ENCODE measurements at regions not wholly inside any gene's neighbourhood (a gene's known extent, or its start where the extent isn't known, plus 50 kb on each side); places are given as distances from the start of the nearest gene placed in this dataset.

DNA sequence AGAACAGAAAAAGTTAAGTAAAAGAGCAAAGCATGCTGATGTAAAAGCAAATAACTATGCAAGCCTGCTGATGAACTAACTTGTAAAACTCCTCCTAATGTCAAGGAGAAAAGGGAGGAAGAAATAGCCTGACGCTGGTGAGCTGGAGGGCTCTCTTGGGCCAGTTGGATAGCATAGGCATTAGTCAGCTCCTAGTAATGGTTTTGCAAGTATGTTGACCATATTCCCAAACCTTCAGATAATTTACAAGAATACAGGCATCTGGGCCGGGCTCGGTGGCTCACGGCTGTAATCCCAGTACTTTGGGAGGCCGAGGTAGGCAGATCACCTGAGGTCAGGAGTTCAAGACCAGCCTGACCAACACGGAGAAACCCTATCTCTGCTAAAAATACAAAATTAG is 871.4 kb downstream of the C12orf50 start:
- no peak for DNase-seq (ENCODE audit: low spot score)

DNA sequence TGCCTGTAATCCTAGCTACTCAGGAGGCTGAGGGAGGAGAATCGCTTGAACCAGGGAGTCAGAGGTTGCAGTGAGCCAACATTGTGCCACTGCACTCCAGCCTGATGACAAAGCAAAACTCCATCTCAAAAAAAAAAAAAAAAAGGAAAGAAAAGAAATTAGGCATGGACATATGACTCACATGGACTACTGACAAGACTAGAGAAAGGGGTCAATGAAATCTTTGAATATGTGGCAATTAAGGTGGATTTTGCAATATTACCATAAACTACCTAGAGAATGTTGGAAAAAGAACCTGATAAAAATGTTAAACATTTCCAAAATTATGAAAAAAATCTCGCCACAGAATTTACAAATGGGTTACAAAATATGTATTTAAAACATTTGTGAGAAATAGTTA is 873.6 kb downstream of the C12orf50 start:
- DNase-seq (ENCODE audit: low spot score): no peak

DNA sequence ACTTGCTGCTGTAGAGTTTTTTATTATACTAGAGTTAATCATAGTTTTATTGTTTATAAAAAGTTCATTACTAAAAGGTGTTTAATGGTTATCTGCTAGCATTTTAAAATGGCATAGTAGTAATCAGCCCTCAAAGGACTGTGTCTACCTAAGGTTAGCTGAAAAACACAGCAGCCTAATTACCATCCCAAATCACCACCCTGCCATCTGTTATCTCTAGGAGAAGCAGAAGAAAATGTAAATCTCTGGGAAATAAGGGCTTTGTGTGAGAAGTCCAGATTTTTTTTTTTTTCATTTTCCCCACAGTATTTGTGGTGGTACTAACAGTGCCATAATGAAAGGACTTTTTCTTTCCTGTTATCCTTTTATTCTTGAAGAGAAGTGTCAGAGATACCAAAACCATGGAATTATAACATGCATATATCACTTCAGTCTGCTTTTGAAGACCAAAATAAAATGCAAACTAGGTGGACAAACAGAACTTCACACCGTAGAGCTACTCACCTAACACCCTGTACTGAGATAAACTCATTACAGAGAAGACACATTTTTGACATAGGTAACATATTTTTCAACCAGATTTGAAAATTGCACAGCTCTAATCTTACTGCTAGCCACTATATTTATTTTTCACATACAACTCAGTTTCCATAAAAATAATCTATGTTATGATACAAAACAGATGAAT is 876.2 kb downstream of the C12orf50 start:
- DNase-seq (ENCODE audit: low spot score): no peak

DNA sequence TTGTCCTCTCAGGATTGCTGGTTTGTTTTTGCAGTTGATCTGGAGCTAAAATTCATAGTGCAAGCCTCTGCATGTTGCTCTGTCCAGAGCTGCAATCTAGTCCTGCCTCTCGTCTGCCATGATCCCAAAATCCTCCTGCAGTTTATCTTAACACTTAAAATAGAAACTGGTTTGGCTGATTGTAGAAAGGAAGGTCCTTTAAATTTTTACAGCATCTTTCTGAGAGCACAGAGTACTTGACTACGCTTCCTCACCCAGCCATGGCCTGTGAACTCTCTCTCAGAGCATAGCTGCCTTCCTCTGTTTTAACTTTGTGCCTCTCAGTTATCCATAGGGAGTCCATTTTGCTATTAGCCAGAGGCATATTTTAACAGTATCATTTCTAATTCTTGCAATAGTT is 877.1 kb downstream of the C12orf50 start:
- DNase-seq (ENCODE audit: low spot score): no peak

DNA sequence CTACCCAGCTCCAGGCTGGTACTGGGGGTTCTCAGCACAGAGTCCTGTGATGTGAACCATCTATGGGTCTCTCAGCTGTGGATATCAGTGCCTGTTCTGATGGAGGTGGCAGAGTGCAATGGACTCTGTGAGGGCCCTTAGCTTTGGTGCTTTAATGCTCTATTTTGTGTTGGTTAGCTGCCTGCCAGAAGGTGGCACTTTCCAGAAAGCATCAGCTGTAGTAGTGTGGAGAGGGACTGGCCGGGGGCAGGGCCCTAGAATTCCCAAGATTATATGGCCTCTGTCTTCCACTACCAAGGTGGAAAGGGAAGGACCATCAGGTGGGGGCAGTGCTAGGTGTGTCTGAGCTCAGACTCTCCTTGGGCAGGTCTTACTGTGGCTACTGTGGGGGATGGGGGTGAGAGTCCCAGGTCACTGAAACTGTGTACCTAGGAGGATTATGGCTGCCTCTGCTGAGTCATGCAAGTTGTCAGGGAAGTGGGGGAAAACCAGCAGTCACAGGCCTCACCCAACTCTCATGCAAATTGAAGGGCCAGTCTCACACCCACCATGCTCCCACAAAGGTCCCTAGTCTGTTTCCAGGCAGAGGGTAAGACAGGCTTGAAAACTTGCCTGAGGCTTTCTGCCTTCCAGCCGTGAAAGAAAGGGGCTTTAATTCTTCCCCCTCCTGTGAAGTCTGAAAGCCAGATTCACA is 878.1 kb downstream of the C12orf50 start:
- DNase-seq (ENCODE audit: low spot score): no peak

DNA sequence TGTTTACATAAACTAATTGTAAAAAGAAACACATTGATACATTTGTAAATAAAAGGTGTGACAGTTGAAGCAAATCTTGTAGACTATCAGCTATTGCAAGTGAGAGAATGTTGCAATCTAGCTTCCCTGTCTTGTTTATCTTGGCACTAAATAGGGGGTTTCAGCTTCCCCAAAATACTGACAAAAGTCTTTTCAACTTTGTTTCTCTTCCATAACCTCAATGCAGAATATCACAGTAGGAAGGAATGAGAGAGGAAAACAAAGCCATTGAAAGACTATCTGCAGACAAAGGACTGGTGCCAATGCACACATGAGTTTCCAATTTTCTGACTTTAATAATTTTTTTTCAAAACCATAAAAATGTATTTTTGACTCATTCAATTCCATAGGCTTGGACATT is 886.2 kb upstream of the MGAT4C start:
- DNase-seq (ENCODE audit: low spot score): no peak

DNA sequence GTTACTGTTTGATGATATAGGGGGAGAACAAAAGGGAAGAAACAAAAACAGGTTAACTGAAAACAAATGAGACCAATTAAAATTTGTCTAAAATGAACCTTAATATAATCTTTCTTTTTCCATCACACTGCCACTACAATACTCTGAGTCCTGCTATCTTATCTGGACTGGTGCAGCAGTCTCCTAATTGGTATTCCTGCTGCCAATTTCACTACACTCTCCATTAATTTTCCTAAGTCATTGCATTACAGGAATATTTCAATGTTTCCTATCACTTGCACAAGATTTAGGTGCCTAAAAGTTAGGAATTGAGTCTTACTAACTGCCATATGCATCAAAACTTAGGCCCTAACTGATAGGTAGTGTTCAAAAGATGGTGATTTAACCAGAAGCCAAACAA is 884.9 kb upstream of the MGAT4C start:
- DNase-seq (ENCODE audit: low spot score): no peak

DNA sequence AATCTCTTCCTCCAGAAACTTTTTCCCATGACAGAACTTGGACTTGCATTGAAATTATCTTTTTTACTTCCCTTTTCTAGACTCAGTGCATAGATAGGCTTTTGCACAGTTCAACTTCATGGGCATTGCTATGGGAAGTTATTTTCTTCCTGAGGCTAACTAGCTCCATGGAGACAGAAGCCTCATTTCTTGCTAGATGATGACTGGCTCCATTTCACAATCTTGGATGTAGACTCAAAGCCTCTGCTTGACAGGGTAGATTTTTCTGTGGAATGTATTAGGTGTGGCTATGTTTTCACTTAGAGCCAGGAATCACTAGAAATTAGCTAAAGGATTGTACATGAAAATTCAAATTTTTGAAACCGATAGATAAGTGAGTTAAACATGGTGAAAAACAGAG is 884.1 kb upstream of the MGAT4C start:
- no peak for DNase-seq (ENCODE audit: low spot score)

DNA sequence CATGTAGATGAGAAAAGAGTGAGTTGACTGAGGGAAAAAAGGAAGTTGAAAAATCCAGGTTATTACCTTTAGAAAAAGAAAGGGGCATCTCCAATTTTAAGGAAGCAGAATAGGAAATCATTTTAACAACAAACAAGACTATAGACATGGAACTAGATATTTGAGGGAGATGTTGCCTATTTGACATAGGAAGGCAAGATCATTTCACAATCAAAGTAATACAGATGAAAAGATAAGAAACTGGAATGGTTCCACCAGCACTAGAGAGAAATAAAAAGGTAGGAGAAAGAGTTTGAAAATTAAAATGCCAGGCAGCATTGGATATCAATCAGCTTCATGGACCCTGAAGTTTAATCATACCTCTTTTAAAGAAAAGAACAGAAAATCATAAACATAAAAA is 881.0 kb upstream of the MGAT4C start:
- DNase-seq (ENCODE audit: low spot score): no peak

DNA sequence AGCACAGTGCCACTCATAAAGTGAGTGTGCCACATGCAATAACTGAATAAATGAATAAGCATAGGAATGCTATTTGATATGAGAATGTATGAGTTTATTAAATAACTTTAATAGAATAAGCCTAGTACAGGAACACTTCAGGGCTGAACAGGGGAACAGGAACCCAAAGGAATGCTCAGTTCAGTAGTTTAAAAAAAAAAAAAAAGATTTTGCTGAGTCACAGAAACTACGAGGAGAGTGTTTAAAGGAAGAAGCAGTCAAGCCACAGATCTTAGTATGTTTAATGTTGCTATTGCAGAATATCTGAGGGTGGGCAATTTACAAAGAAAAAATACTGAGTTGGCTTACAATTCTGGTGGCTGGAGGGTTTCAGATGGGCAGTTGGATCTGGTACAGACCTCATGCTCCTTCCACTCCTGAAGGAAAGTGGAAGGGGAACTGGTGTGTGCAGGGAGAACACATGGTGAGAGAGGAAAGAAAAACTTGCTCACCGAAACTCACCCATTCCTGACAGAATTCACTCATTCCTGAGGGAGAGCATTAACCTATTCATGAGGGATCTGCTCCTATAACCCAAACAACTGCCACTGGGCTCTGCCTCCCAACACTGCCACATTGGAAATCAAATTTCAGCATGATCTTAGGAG is 880.3 kb upstream of the MGAT4C start:
- DNase-seq (ENCODE audit: low spot score): no peak

DNA sequence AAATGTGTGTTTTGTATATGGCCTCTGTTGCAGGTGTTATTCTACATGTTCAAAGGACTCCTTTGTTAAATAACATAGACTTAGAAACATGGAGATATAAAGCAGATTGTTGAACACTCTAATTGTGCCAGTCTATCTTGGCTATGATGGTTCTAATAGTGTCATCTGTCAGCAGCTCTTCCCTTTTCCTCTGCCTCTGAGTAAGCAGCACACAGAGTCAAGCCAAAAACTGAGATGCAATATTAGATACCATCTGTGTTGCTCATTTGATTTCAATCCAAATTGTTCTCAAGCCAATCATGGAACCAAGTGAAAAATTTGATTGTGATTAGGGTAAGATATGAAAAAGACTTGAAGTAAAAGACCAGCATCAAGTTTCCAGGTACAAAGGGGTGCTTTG is 871.1 kb upstream of the MGAT4C start:
- DNase-seq (ENCODE audit: low spot score): no peak

DNA sequence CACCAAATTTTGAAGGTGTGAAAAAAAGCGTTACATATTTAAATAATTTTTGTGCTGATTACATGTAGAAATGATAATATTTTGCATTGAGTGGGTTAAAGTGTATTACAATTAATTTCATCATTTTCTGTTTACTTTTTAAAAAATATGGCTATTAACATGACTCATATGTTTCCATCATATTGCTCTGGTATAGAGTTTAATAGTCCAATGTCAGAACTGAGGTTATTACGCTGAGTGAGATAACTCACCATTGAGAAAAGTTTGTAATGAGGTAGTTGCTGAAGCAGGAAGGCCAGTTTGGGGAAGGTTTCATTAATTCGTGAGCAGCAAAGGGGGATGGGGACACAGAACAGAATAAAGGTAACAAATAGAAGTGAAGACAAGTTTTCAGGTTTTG is 865.7 kb upstream of the MGAT4C start:
- no peak for DNase-seq (ENCODE audit: low spot score)

DNA sequence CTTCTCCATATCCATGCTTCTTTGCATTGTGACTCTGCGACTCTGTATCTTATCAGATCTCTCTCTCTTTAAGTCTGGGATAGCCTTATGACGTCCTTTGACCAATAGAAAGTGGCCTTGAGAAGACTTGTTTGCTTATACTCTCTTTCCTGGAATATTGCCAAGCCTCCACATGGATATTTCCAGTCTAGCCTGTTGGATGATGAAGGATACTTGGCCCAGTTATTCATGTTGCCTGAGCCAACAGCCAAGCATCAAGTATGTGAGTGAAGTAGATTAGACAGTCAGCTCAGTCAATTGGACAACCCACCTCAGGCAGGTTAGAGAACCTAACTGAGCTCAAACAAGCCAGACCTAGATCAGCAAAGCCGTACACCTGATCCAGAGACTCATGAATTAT is 864.2 kb upstream of the MGAT4C start:
- no peak for DNase-seq (ENCODE audit: low spot score)

DNA sequence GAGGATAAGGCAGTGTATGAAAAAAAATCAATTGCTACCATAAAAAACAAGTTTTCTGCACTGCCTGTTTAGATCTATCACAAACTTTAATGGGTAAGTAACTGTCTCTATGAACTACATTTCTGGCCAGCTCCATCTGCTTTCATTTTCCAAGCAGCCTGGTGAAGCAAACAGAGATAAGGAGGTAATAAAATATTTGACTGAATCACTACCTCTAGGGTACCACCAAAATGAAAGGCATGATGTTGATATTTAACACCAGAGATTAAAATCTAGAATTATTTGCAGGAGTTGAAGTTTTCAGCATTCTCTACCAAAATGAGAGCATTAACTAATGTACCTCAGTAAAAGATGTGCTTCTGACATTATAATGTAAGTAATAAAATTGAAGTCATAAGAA is 863.5 kb upstream of the MGAT4C start:
- no peak for DNase-seq (ENCODE audit: low spot score)

DNA sequence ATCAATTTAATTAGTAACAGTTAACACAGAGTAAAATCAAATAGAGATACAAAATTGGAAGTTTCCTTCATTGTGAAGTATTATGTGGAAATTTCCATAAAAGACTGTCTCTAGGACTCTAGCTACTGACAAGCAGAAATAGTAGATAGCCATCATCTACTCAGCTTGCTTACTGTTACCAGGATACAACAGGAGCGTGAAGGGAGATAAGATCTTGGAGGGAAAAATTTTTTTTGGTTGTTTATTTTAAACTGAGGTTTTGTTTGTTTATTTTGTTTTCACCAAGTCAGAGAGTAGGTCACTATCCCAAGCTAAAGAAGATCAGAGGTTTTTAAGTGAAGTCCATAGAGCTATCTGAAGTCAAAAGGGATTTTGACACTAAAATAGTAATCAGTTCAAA is 861.3 kb upstream of the MGAT4C start:
- no peak for DNase-seq (ENCODE audit: low spot score)

DNA sequence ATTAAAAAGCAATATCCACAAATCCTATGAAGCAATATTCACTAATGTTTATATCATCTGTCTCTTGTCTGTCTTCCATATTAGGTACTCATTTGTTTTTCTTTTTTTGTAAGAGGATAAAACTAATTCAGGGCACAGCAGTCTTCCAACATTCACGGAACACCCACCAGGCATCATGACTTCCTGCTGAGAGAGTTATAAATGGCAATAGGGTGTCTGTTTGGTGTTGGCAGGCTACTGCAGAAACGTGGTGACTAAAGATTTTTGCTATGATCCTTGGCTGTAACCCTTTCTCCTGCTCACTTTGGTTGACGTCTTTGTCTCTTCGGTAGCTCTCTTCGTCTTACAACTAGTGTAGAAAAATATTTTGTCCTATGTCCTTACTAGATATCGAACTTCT is 860.6 kb upstream of the MGAT4C start:
- DNase-seq (ENCODE audit: low spot score): no peak

DNA sequence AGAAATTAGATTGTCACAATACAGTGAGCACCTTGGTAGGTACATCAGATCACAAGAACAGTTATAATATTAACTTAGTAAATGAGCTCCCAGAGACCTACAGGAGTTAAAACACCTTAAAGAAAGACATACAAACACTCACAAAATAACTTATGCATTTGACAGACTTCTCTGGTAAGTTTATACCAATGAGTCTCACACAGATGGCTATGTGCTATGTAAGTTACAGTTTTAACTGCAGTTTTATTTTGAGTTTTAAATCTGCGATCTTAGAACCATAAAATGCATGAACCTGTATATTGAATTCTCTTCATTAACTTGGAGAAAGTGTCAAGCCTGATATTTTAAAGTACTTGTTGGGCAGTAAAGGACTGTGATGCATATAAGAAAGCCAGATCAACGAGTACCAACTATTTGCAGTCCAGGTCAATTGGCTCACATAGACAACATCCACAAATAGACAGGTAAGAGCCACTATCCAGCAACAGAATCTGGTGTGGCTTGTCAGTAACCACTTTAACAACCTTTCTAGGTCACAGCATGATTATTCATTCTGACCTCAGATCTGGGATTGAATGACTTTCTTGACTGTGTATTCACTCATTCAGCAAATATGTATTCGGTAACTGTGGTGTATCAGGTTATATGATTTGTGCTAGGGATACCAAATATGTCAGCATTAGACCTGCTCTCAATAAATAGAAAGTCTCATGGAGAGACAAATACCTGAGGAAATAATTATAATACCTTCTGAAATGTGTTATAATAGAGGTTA is 856.6 kb upstream of the MGAT4C start:
- DNase-seq (ENCODE audit: low spot score): no peak

DNA sequence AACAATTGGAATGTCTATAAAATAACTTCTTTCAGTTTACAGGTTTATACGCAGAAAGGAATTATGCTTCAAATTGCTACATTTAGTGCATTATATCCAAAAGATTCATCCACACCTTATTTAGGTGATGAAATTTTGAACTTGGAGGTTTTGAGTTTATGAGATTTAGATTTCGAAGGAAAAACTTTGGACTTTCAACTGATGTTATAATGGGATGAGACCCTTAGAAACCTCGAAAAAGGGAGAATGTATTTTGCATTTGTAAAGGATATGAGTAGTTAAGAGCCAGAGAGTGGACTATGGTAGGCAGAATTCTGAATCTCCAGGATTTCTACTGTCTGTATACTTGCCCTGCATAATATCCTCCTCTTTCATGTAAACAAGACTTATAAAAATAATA is 851.6 kb upstream of the MGAT4C start:
- no peak for DNase-seq (ENCODE audit: low spot score)

DNA sequence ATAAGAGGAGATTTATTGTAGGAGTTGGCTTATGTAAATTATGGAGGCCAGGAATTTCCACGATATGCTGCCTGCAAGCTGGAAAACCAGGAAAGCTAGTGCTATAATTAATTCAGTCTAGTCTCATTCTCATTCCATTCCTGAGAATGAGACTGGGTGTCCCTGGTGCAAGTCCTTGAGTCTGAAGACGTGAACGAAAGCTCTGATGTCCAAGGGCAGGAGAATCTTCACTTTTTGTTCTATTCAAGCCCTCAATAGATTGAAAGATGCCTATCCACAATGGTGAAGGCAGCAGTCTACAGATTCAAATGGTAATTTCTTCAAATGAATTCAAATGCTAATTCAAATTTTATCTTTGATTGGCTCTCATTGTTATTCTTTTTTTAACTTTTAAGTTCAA is 851.1 kb upstream of the MGAT4C start:
- DNase-seq (ENCODE audit: low spot score): no peak

DNA sequence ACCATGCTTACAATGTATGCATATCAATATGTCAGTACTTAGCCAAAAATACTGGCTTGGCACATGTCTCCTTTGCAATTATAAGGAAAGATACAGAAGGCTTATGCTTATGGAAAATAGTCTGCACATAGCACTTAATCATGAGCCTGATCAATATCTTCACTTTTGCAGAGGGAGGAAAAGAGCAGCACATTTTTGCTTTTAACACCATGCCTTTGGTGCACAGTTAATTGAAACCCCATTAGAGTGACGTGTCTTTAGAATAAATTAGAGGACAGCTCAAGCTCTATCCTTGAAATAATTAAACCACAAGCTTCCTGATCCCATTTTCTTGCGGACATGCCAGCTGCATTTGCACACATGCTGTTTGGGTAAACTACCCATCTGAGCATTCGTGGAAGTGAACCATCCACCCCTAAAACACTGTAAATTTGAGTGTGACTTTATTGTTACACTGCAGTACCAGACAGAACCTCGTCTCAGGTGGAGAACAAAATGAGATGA is 839.9 kb upstream of the MGAT4C start:
- DNase-seq (ENCODE audit: low spot score): no peak

DNA sequence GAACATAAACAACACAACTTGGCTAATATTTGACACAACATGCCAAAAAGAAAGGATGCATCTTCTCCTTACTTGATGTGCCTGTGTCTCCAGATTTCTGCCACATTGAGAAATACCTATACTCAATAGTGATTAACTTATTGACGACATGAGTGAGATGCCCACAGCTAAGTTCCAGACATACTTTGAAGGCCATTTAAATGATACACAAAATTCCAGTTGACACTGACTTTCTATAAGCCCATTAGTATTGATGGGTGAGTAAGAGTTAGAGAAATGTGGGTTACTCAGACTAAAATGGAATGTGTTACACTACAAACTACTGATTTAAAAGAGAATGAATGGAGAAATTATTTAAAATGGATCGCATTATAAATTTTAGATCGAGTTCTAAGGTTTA is 838.2 kb upstream of the MGAT4C start:
- no peak for DNase-seq (ENCODE audit: low spot score)

DNA sequence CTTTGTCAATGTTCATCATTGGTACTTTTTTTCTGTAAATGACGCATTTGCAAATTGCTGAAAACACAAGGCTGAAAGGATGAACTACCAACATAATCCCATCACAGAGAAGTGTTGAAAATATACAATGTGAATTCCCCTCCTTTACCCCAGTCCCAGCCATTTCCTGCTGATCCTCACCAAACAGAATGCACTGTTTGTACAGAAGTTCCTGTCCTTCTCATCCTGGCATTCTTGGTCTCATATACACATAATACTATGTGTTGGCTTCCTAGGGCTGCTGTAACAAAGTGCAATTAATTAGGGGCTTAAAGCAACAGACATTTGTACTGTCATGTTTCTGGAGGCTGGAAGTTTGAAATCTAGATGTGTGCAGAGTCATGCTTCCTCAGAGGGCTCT is 836.2 kb upstream of the MGAT4C start:
- no peak for DNase-seq (ENCODE audit: low spot score)

Data from CD4-positive, alpha-beta T cell treated with Interleukin-15 for 4 hours (primary cell).